MCF 10A (cell line): ENCODE measurements at regions not wholly inside any gene's neighbourhood (a gene's known extent, or its start where the extent isn't known, plus 50 kb on each side); places are given as distances from the start of the nearest gene placed in this dataset.

Experiments used
- BruUV-seq: library from RNA; stranded (reverse); fragments of 400-500 nt; replicated peaks from 2 replicates; lab custom pipeline; 2021; lab: Mats Ljungman, UMichigan
- CTCF ChIA-PET: fragments of 300-600 bp; sonication (Branson Sonifier 250); formaldehyde crosslinking; extraction: SDS; loops from one replicate; lab custom pipeline; 2021; ENCODE audit warnings: antibody characterized with exemption, inconsistent platforms; lab: Yijun Ruan, JAX
- POLR2A ChIA-PET: fragments of 300-600, 350-650 bp; sonication (Branson Sonifier 250); formaldehyde crosslinking; extraction: SDS; loops from one replicate; lab custom pipeline; 2020; ENCODE audit warnings: antibody characterized with exemption, inconsistent platforms; lab: Yijun Ruan, JAX
- DNase-seq: peaks from one replicate; pipeline ENCODE4 v3.0.0-alpha.2; 2018; ENCODE audit not compliant: unreplicated experiment
- H3K27ac Mint-ChIP-seq: one replicate; pipeline ENCODE4 v1.8.0; 2022; ENCODE audit warnings: mild to moderate bottlenecking, low read depth, mixed read lengths; ENCODE audit not compliant: unreplicated experiment
- H3K27me3 Mint-ChIP-seq: one replicate; pipeline ENCODE4 v1.8.0; 2022; ENCODE audit warnings: mixed read lengths; ENCODE audit not compliant: insufficient read depth, unreplicated experiment
- H3K36me3 Mint-ChIP-seq: one replicate; pipeline ENCODE4 v1.8.0; 2022; ENCODE audit warnings: mild to moderate bottlenecking, moderate library complexity, mixed read lengths; ENCODE audit not compliant: insufficient read depth, unreplicated experiment
- H3K4me1 Mint-ChIP-seq: one replicate; pipeline ENCODE4 v1.8.0; 2022; ENCODE audit warnings: mixed read lengths; ENCODE audit not compliant: insufficient read depth, unreplicated experiment
- H3K4me3 Mint-ChIP-seq: one replicate; pipeline ENCODE4 v1.8.0; 2022; ENCODE audit warnings: mild to moderate bottlenecking, moderate library complexity, mixed read lengths; ENCODE audit not compliant: unreplicated experiment
- H3K9me3 Mint-ChIP-seq: one replicate; pipeline ENCODE4 v1.8.0; 2022; ENCODE audit warnings: mixed read lengths; ENCODE audit not compliant: unreplicated experiment
- CTCF ChIP-seq: fragments of 200-600 bp; IDR thresholded peaks from one replicate; pipeline ENCODE4 v1.8.0; 2022; ENCODE audit warnings: antibody characterized with exemption, mild to moderate bottlenecking; ENCODE audit not compliant: unreplicated experiment
- intact Hi-C: fragments of 100-400 bp; cut with micrococcal nuclease; formaldehyde crosslinking; loops from 2 replicates; pipeline ENCODE4 v1.14.1; 2022

DNA sequence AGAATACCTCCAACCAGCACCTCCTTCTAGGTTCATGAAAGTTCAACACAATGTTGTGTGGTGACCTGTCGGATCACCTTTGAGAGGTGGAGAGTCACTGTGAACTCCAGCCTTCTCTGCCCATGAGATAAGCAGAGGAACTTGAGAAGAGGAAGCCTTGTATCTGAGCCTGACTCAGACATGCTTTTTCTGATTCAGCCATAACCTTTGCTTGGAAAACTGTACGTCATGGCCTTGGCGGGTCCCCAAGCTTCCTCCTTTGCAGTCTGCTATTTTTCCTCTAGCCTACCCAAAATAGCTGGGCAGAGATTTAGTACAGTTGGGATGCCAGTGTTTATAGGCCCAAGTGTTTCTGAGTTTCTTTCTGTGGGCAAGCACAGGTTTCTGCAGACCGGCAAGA, 274.7 kb downstream of the CETN3 start:
- no peaks in the 10 kb centered on the region for H3K36me3 Mint-ChIP-seq
- H3K4me3 Mint-ChIP-seq: no peak overlapping the region
- POLR2A ChIA-PET: no interaction called here
- CTCF ChIA-PET: interaction anchor here (0.6 kb wide), 1 partner anchor 26 kb away, joined by 3 read pairs; no protein-coding TSS in a partner anchor
- no peaks in the 10 kb centered on the region for H3K4me1 Mint-ChIP-seq
- no peaks in the 10 kb centered on the region for H3K9me3 Mint-ChIP-seq
- no peaks in the 10 kb centered on the region for H3K27me3 Mint-ChIP-seq
- no TSS peak for BruUV-seq
- H3K27ac Mint-ChIP-seq: no peak overlapping the region
- TF ChIP-seq CTCF: no peak
- intact Hi-C loops: no loop called here
- no peak for DNase-seq

- no peak overlapping the region for H3K27ac Mint-ChIP-seq
- BruUV-seq: no TSS peak
- intact Hi-C loops: no loop called here
- TF ChIP-seq CTCF: no peak
- H3K4me1 Mint-ChIP-seq: no peaks in the 10 kb centered on the region
- no peaks in the 10 kb centered on the region for H3K9me3 Mint-ChIP-seq
- DNase-seq: no peak
- no peak overlapping the region for H3K4me3 Mint-ChIP-seq
- no peaks in the 10 kb centered on the region for H3K36me3 Mint-ChIP-seq
- ChIA-PET CTCF (no interaction called here), POLR2A (no interaction called here)
- H3K27me3 Mint-ChIP-seq: no peaks in the 10 kb centered on the region
Observed at GRCh38 chr5:90134381-90134780, 275.2 kb downstream of the CETN3 start.

GRCh38 chr5:90133941-90134340, 275.6 kb downstream of the CETN3 start:
- no peak overlapping the region for H3K4me3 Mint-ChIP-seq
- H3K27me3 Mint-ChIP-seq: no peaks in the 10 kb centered on the region
- no peak for DNase-seq
- no peak overlapping the region for H3K27ac Mint-ChIP-seq
- no peaks in the 10 kb centered on the region for H3K9me3 Mint-ChIP-seq
- no TSS peak for BruUV-seq
- CTCF ChIA-PET: no interaction called here
- POLR2A ChIA-PET: no interaction called here
- no peaks in the 10 kb centered on the region for H3K36me3 Mint-ChIP-seq
- intact Hi-C loops: no loop called here
- H3K4me1 Mint-ChIP-seq: no peaks in the 10 kb centered on the region
- TF ChIP-seq CTCF: no peak

DNA sequence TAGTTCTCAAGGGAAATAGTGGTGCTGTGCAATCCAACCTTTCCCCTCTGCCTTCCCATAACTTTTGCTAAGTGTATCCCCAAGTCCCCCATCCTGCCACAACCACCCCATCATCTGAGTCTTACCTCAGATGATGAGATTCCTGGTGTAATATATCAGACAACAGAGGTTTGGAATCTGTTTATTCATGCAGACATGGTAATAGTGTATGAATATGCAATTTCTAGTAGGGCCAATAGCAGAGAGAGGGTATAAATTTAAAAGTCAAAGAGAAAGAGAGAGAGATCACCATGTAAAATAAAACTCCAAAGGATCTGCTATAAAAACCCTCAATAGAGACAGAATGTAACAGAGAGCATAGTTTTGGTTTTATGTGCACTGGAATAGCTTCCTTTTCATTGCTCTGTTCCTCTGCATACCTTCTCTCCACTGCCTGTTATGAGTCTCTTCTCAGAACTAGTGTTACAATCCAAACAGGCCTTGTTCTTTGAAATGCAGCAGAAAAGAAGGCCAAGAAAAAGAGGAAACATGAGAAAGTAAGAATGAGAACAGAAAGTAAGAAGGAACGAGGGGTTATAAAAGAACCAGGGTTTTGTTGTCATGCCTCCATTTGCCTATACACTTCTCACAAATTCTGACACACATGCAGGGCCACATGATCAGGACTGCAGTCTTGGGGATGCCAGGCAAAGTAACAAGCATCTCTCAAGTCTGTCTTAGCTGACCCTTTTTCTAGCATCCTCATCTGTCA, 278.0 kb downstream of the CETN3 start:
- Mint-ChIP-seq H3K4me3 (no peak overlapping the region), H3K4me1 (no peaks in the 10 kb centered on the region), H3K9me3 (no peaks in the 10 kb centered on the region), H3K36me3 (no peaks in the 10 kb centered on the region), H3K27me3 (no peaks in the 10 kb centered on the region), H3K27ac (no peak overlapping the region)
- intact Hi-C loops: no loop called here
- BruUV-seq: no TSS peak
- POLR2A ChIA-PET: no interaction called here
- no peak for TF ChIP-seq CTCF
- CTCF ChIA-PET: no interaction called here
- DNase-seq: no peak
